ENCODE measurements at regions not wholly inside any gene's neighbourhood (a gene's known extent, or its start where the extent isn't known, plus 50 kb on each side); places are given as distances from the start of the nearest gene placed in this dataset.
"Not testable (repeated sequence)": the region's sequence is repeated elsewhere in the genome, so short reads cannot be mapped to it uniquely, and the experiment has no call there.

- H3K27ac ChIP-seq, result no peak overlapping the region
- no peak for DNase-seq
- intact Hi-C loops (cut with DNase I; ENCODE audit: low total_unique reads), result no loop called here
- no peaks in the 10 kb centered on the region for H3K4me1 ChIP-seq
- no peaks in the 10 kb centered on the region for H3K27me3 ChIP-seq
- H3K9me3 ChIP-seq, result no peaks in the 10 kb centered on the region
- H3K4me3 ChIP-seq, result no peak overlapping the region
- TF ChIP-seq CTCF (IDR thresholded peaks at IDR 0.05), result no peak
- H3K36me3 ChIP-seq, result no peaks in the 10 kb centered on the region
These were observed 536.9 kb upstream of the LMO3 start for GRCh38 chr12:17142856-17143255.

GRCh38 chr12:17139931-17140330 is 534.0 kb upstream of the LMO3 start:
- Histone ChIP-seq H3K9me3 (no peaks in the 10 kb centered on the region), H3K27me3 (no peaks in the 10 kb centered on the region), H3K36me3 (no peaks in the 10 kb centered on the region), H3K4me1 (no peaks in the 10 kb centered on the region), H3K27ac (no peak overlapping the region), H3K4me3 (no peak overlapping the region)
- no peak for DNase-seq
- no peak for TF ChIP-seq CTCF (IDR thresholded peaks at IDR 0.05)
- intact Hi-C loops (cut with DNase I; ENCODE audit: low total_unique reads), result no loop called here

GRCh38 chr12:17137396-17137795 is 531.4 kb upstream of the LMO3 start:
- H3K27ac ChIP-seq, result no peak overlapping the region
- no peak for TF ChIP-seq CTCF (IDR thresholded peaks at IDR 0.05)
- H3K4me3 ChIP-seq, result no peak overlapping the region
- H3K4me1 ChIP-seq, result no peaks in the 10 kb centered on the region
- H3K36me3 ChIP-seq, result no peaks in the 10 kb centered on the region
- intact Hi-C loops (cut with DNase I; ENCODE audit: low total_unique reads), result no loop called here
- no peaks in the 10 kb centered on the region for H3K27me3 ChIP-seq
- no peaks in the 10 kb centered on the region for H3K9me3 ChIP-seq
- DNase-seq, result no peak

- no peak for DNase-seq
- intact Hi-C loops (cut with DNase I; ENCODE audit: low total_unique reads), result no loop called here
- Histone ChIP-seq H3K4me3 (no peak overlapping the region), H3K27ac (no peak overlapping the region), H3K27me3 (no peaks in the 10 kb centered on the region), H3K4me1 (no peaks in the 10 kb centered on the region), H3K9me3 (no peaks in the 10 kb centered on the region), H3K36me3 (no peaks in the 10 kb centered on the region)
- no peak for TF ChIP-seq CTCF (IDR thresholded peaks at IDR 0.05)
These were observed 528.4 kb upstream of the LMO3 start for GRCh38 chr12:17134315-17134714.

GRCh38 chr12:17132336-17132735 is 526.4 kb upstream of the LMO3 start:
- no peaks in the 10 kb centered on the region for H3K4me1 ChIP-seq
- no peaks in the 10 kb centered on the region for H3K36me3 ChIP-seq
- no peak overlapping the region for H3K27ac ChIP-seq
- no peaks in the 10 kb centered on the region for H3K9me3 ChIP-seq
- no peak overlapping the region for H3K4me3 ChIP-seq
- intact Hi-C loops (cut with DNase I; ENCODE audit: low total_unique reads), result no loop called here
- DNase-seq, result no peak
- no peaks in the 10 kb centered on the region for H3K27me3 ChIP-seq
- TF ChIP-seq CTCF (IDR thresholded peaks at IDR 0.05), result no peak

- DNase-seq; H3K36me3 ChIP-seq; H3K4me3 ChIP-seq; H3K27me3 ChIP-seq; H3K9me3 ChIP-seq; H3K27ac ChIP-seq; intact Hi-C loops (cut with DNase I; ENCODE audit: low total_unique reads); H3K4me1 ChIP-seq: not testable (repeated sequence)
These were observed 510.6 kb upstream of the LMO3 start for GRCh38 chr12:17116538-17116937.

Data from tibial artery (tissue), 4 donors.